GM12872 (cell line): ENCODE measurements at regions not wholly inside any gene's neighbourhood (a gene's known extent, or its start where the extent isn't known, plus 50 kb on each side); places are given as distances from the start of the nearest gene placed in this dataset.

Experiments
- CTCF ChIP-seq: IDR thresholded peaks from 3 replicates; pipeline ENCODE4 v1.5.1; 2011; ENCODE audit warnings: low read depth, mild to moderate bottlenecking, low read length, moderate library complexity; ENCODE audit not compliant: insufficient read depth

GRCh38 chr1:170290991-170291390 is 145.2 kb downstream of the NTMT2 start:
- TF ChIP-seq CTCF = no peak

- TF ChIP-seq CTCF = no peak
Measured at GRCh38 chr1:170291516-170291915, 145.8 kb downstream of the NTMT2 start.

- TF ChIP-seq CTCF = no peak
Measured at GRCh38 chr1:170296211-170296610, 150.5 kb downstream of the NTMT2 start.

- TF ChIP-seq CTCF = no peak
Measured at GRCh38 chr1:170296642-170297041, 150.9 kb downstream of the NTMT2 start.

- TF ChIP-seq CTCF = no peak
Measured at GRCh38 chr1:170301596-170301995, 155.8 kb downstream of the NTMT2 start.

GRCh38 chr1:170303034-170303433 is 157.3 kb downstream of the NTMT2 start:
- no peak for TF ChIP-seq CTCF

- TF ChIP-seq CTCF = no peak
Measured at GRCh38 chr1:170305777-170306512, 160.2 kb downstream of the NTMT2 start.
